ACHN (cell line): ENCODE measurements at regions not wholly inside any gene's neighbourhood (a gene's known extent, or its start where the extent isn't known, plus 50 kb on each side); places are given as distances from the start of the nearest gene placed in this dataset.
"Not testable (repeated sequence)": the region's sequence is repeated elsewhere in the genome, so short reads cannot be mapped to it uniquely, and the experiment has no call there.

Experiments
- DNase-seq: peaks from one replicate; pipeline ENCODE4 v3.0.0-alpha.2; 2015
- in situ Hi-C: cut with HindIII; loops from 2 replicates; pipeline ENCODE4 v1.10.0; 2017; ENCODE audit warnings: low sequenced_read_pairs, low pct_ligation_motif_present, low pct_unique_long_range_greater_than_20kb

DNA sequence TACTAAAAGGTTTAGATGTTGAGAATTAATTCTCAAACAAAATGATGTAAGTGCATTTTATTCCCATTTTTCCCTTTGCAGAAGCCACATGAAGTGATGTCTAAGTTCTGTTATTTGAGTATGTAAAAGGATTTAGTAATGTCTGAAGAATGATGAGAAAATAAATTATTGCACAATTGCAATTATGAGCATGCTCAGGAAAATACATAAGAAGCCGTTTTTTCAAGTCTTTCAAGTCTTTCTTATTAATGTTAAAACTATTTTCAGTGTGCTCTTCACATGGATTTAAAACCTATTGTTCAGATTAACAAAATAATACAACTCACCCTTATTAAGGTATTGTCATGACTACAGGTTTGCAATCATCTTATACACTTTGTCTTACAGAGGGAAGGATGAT is 331.4 kb upstream of the NETO1 start:
- no peak for DNase-seq
- in situ Hi-C loops = no loop called here

DNA sequence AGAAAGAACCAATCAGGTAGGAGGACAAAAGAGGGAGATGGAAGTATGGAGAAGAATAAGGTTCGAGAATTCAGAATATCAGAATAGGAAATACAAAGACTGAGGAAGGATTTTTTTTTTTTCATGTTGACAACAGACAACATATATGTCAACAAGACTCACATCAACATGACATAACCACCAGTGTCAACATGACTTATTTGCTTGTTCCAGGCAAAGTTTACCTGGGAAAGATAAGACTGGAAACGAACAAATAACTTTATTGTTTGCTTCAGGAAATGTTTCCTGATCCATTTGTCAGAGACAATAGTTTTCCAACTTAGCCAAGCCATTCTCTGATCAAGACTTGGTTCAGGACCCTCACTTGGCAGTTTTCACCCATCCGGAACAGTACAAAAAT is 321.9 kb upstream of the NETO1 start:
- no peak for DNase-seq
- in situ Hi-C loops = no loop called here

DNA sequence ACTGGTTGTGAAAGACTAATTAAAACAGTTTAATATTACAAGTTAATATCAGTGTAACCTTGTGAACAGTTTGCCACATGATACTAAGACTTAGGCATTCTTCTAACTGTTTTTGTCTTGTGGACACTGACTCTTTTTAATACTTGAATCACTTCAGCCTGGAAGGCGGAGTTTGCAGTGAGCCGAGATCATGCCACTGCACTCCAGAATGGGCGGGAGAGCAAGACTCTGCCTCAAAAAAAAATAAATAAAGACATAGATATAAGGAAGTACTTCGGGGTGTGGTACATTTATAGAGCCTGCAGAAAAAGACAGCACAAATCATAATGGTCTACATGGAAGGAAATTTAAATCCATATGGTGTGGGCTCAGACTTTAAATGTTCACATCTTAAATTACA is 300.4 kb upstream of the NETO1 start:
- in situ Hi-C loops = no loop called here
- DNase-seq = no peak

- in situ Hi-C loops = no loop called here
Measured at GRCh38 chr18:73164430-73164829, 296.6 kb upstream of the NETO1 start.

GRCh38 chr18:73163236-73163635 is 295.4 kb upstream of the NETO1 start:
- DNase-seq = no peak
- in situ Hi-C loops = no loop called here

More at GRCh38 chr18:73164430-73164829, 296.6 kb upstream of the NETO1 start:
- no peak for DNase-seq

- in situ Hi-C loops = no loop called here
- no peak for DNase-seq
Measured at GRCh38 chr18:73156117-73156516, 288.3 kb upstream of the NETO1 start.

DNA sequence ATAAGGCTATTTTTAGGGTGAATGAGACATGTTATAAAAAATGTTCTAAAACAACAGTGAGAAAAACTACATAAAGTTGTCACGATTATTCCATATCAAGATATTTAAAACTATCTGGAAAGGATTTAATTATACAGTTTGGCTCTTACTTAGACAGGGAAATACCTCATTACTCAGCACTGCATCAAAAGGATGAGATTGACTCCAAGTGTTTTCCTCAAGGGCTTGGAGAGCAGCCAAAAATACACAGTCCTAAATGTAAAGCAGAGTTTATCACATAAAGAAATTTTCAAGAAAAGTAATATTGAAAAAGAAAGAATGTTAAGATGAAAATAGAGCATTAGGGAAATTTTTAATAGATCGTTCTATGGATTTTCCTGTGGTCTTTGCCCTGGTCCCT is 285.5 kb upstream of the NETO1 start:
- in situ Hi-C loops = no loop called here
- DNase-seq = no peak

DNA sequence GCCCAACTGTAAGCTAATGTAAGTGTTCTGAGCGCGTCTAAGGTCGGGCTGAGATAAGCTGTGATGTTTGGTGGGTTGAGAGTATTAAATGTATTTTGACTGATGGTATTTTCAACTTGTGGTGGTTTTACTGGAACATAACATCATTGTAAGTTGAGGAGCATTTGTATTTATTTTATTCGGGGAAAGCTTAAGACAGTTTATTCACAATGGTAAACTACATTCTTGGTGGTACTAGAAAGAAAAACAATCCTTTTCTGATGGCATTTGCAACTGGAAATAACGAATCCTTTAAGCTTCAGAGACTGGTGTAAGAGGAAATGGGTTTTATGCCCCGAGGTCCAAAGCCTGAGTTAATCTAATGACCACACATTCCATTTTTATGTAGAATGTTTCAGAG is 283.3 kb upstream of the NETO1 start:
- in situ Hi-C loops = no loop called here
- DNase-seq = no peak

- no peak for DNase-seq
- in situ Hi-C loops = no loop called here
Measured at GRCh38 chr18:73150199-73150598, 282.4 kb upstream of the NETO1 start.

- in situ Hi-C loops = no loop called here
Measured at GRCh38 chr18:73147590-73147989, 279.8 kb upstream of the NETO1 start.

GRCh38 chr18:73144030-73144429 is 276.2 kb upstream of the NETO1 start:
- no peak for DNase-seq
- in situ Hi-C loops = no loop called here

More at GRCh38 chr18:73147590-73147989, 279.8 kb upstream of the NETO1 start:
- DNase-seq = no peak

DNA sequence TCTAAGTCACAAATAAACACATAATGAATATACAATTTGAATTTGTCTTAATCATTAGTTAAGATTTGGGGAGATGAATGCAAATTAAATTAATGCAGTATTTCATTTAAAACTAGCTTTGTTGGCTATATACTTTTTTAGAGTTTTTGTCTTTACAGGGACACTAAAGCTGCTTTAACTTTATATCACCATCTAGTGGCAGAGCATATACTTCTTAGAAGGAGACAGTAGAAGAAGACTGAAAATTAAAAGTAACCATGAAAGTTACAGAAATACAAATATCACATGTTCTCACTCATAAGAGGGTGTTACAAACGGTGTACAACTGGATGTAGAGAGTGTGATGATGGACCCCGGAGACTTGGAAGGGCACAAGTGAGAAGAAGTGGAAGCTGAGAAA is 268.3 kb upstream of the NETO1 start:
- in situ Hi-C loops = no loop called here
- peak; percentile 17 for DNase-seq

DNA sequence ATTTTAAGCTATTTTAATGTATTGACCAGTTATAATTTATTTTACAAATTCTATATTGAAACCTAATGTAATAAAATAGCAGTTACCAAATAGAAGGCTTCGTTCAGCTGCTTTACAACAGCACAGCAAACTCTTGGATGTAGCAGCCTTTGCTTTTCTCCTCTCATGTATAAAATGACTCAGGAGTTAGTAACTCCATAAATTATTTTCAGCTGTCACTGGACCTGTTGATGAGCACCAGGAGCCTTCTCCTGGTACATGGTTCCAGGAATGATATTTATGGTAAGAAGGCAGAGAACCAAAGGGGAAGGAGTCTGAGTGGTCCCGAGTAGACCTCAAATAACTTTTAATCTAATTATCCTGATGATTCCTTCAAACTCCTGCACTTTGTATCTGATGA is 256.4 kb upstream of the NETO1 start:
- in situ Hi-C loops = no loop called here
- no peak for DNase-seq

DNA sequence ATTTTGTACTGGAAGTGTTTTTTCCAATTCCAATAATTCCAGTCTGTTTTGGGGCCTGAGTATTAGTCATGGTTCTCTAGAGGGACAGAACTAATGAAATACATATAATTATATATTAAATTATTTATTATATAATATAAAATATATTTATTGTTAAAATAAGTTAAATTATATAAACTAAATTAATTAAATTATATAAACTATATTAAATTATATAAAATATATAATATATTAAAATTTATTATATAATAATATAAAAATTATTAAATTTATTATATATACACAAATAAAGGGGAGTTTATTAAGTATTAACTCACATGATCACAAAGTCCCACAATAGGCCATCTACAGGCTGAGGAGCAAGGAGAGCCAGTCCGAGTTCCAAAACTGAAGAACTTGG is 253.4 kb upstream of the NETO1 start:
- in situ Hi-C loops = no loop called here
- no peak for DNase-seq

DNA sequence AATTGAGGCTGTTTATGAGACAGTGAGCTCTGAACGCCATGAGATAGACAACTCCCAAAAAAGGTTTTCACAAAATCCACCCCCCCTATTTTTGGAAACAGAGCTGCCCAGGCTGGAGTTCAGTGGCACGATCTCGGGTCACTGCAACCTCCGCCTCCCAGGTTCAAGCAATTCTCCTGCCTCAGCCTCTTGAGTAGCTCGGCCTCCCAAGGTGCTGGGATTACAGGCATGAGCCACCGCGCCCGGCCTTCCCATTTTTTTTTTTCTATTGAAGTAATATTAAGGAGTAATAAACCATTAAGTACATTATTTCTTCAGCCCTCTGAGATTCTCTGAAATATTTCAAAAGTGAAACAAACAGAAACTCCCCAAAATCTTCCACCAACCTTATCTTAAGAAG is 252.8 kb upstream of the NETO1 start:
- in situ Hi-C loops = no loop called here

DNA sequence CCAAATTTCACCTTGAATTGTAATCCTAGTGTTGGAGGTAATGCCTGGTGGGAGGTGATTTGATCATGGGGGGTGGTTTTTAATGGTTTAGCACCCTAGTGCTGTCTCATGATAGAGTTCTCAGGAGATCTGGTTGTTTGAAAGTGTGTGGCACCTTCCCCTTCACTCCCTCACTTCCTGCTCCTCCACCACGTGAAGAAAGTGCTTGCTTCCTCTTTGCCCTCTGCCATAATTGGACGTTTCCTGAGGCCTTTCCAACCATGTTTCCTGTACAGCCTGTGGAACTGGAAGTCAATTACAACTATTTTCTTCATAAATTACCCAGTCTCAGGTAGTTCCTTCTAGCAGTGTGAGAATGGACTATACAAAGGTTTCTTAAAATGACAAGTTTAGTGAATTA is 251.8 kb upstream of the NETO1 start:
- in situ Hi-C loops = no loop called here
- no peak for DNase-seq

More for the DNA sequence above, 252.8 kb upstream of the NETO1 start:
- DNase-seq = no peak

DNA sequence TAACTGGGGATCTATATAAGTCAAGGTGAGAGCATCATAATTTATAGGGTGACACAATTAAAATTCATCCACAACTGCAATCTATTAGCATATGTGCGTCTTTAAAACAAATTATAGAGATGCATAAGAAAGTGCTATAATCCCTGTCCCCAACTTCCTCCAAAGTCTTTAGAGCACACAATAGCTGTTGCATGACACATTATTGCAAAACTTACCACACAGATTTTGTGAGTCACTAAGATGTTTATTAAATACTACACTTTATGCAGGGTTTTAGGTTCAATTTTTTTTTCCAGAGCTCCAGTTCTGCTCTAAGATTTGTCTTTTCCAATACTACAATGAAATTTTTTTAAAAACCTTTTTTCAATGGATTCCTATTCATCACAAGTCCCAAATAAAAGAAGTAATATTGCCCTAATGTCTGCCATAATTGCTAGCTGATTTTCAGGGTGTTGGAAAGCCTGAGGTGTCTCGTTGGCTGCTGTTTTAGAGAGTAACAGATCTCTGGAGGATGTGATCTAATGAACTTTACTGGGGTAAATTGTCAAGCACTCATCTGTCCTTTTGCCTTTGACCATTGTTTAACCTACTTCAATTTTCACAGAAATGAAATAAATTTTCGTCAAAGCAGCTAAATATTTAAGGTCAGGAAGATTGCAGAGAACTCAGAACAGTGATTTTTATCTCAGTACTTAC is 250.5 kb upstream of the NETO1 start:
- DNase-seq = no peak
- in situ Hi-C loops = no loop called here

DNA sequence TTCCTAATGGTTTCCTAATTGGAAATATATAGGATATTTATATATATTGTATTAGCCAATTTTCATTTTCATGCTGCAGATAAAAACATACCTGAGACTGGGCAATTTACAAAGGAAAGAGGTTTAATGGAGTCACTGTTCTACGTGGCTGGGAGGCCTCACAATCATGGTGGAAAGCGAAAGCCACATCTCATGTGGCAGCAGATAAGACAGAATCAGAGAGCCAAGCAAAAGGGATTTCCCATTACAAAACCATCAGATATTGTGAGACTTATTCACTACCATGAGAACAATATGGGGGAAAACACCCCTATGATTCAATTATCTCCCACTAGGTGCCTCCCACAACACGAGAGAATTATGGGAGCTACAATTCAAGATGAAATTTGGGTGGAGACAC is 242.5 kb upstream of the NETO1 start:
- no peak for DNase-seq
- in situ Hi-C loops = no loop called here

DNA sequence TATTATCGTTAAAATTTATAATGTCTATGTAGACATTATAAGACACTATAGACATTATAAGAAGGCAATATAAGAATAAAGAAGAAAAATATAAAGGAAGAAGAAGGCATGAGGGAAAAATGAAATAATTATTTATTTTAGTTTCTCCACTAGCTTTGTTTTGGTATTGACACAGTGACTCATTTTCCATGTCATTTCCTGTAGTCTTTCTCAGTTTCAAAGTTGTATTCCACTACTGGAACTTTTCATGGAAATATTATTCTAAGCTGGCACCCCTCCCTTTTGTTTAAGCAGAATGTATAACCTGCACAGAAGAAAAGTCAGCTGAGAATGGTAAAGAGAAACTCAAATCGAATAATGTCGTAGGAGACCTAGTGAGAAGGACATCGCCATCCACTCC is 234.2 kb upstream of the NETO1 start:
- in situ Hi-C loops = no loop called here
- no peak for DNase-seq

DNA sequence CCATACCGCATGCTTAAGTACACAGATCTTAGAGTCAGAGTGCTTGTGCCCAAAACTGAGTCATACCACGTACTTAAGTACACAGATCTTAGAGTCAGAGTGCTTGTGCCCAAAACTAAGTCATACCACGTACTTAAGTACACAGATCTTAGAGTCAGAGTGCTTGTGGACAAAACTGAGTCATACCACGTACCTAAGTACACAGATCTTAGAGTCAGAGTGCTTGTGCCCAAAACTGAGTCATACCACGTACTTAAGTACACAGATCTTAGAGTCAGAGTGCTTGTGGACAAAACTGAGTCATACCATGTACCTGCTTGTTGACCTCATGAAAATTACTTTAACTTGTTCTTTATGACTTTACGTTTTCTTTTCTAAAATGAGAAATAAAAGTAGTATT is 233.7 kb upstream of the NETO1 start:
- DNase-seq, in situ Hi-C loops: not testable (repeated sequence)

DNA sequence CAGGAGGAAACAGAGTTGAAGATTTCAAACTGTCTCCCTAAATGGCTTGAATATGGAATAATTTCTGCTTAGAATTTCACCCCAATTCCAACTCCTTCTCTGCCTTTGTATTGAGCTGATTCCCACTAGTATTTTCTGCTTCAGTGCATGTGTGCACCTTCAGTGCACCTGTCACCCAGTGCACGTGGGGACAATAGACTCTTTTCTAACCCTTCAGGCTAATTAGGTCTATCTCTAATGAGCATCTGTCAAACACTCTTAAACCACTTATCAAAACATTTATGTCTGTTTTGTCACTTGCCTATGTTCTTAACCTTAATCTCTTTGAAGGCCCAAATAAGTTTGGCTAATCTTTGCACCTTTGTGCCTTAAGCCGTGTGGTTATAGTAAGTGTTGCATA is 232.0 kb upstream of the NETO1 start:
- in situ Hi-C loops = no loop called here
- DNase-seq = no peak
